ENCODE measurements at regions not wholly inside any gene's neighbourhood (a gene's known extent, or its start where the extent isn't known, plus 50 kb on each side); places are given as distances from the start of the nearest gene placed in this dataset.

GRCh38 chr15:62752657-62753517, 289.7 kb upstream of the TPM1 start:
- no peak for TF ChIP-seq CTCF (optimal IDR thresholded peaks at IDR 0.05 in 1 of 3, IDR thresholded peaks at IDR 0.05 in 1 of 3, conservative IDR thresholded peaks at IDR 0.05 in 1 of 3; ENCODE audit: extremely low read depth in 1 of 3, insufficient read depth in 2 of 3, low read length in 3 of 3)
- TF ChIP-seq EZH2 (IDR thresholded peaks at IDR 0.05; ENCODE audit: low read length) = no peak

Measured in keratinocyte (primary cell).